CD4-positive, alpha-beta T cell (primary cell): ENCODE measurements at regions not wholly inside any gene's neighbourhood (a gene's known extent, or its start where the extent isn't known, plus 50 kb on each side); places are given as distances from the start of the nearest gene placed in this dataset.

Experiments used
- ATAC-seq: fragments of 200-7000 bp; cut with Tn5 transposase; one replicate; pipeline ENCODE4 v1.10.0; 2022; ENCODE audit warnings: mild to moderate bottlenecking; ENCODE audit not compliant: poor library complexity
- CTCF ChIA-PET: fragments of 350-600 bp; sonication (Branson Sonifier 250); formaldehyde crosslinking; loops from one replicate; lab custom pipeline; 2021; ENCODE audit warnings: antibody characterized with exemption, inconsistent platforms; lab: Charles Lee
- POLR2A ChIA-PET: fragments of 350-600 bp; sonication (Branson Sonifier 250); formaldehyde crosslinking; loops from one replicate; lab custom pipeline; 2021; ENCODE audit warnings: antibody characterized with exemption, inconsistent platforms; lab: Charles Lee
- DNase-seq, 14 experiments: peaks; one replicate each; pipeline ENCODE4 v3.0.0-alpha.2; 2013 to 2020; ENCODE audit warnings: mixed read lengths in 2 of 14
- H3K27ac ChIP-seq, 2 donors: one replicate each; pipeline versions ENCODE4 v1.5.1 to v1.7.0; 2013; ENCODE audit warnings: low read length in 2 of 2, low read depth in 1 of 2, mild to moderate bottlenecking in 1 of 2
- H3K27me3 ChIP-seq, 2 experiments: 1 replicate in 1 of 2; 2 replicates in 1 of 2; pipeline versions ENCODE4 v1.6.1 to v1.7.0; 2013; ENCODE audit warnings: low read length in 2 of 2, control low read depth in 1 of 2, mild to moderate bottlenecking in 1 of 2, moderate library complexity in 1 of 2; ENCODE audit not compliant: insufficient read depth in 2 of 2, control insufficient read depth in 1 of 2
- H3K36me3 ChIP-seq: one replicate; pipeline ENCODE4 v1.6.1; 2013; ENCODE audit warnings: low read length, control low read depth; ENCODE audit not compliant: insufficient read depth
- H3K4me1 ChIP-seq: one replicate; pipeline ENCODE4 v1.6.1; 2013; ENCODE audit warnings: low read length, control low read depth; ENCODE audit not compliant: insufficient read depth
- H3K4me3 ChIP-seq: one replicate; pipeline ENCODE4 v1.5.1; 2013; ENCODE audit warnings: mild to moderate bottlenecking, low read length, moderate library complexity
- H3K9me3 ChIP-seq, 2 experiments: 1 replicate in 1 of 2; 2 replicates in 1 of 2; pipeline versions ENCODE4 v1.6.1 to v1.7.0; 2013; ENCODE audit warnings: low read length in 2 of 2, mild to moderate bottlenecking in 2 of 2, control low read depth in 1 of 2, moderate library complexity in 1 of 2; ENCODE audit not compliant: control insufficient read depth in 1 of 2, insufficient read depth in 1 of 2
- H3K27ac Mint-ChIP-seq: one replicate; pipeline ENCODE4 v1.8.0; 2020; ENCODE audit warnings: mixed read lengths
- H3K27me3 Mint-ChIP-seq: one replicate; pipeline ENCODE4 v1.8.0; 2021; ENCODE audit warnings: mixed read lengths
- H3K36me3 Mint-ChIP-seq: one replicate; pipeline ENCODE4 v1.8.0; 2021; ENCODE audit warnings: low read depth, mixed read lengths
- H3K4me1 Mint-ChIP-seq: one replicate; pipeline ENCODE4 v1.8.0; 2021; ENCODE audit warnings: low read depth, mixed read lengths
- H3K4me3 Mint-ChIP-seq: one replicate; pipeline ENCODE4 v1.8.0; 2020; ENCODE audit warnings: mild to moderate bottlenecking, mixed read lengths
- H3K9me3 Mint-ChIP-seq: one replicate; pipeline ENCODE4 v1.8.0; 2020; ENCODE audit warnings: mixed read lengths
- CTCF ChIP-seq: fragments of 200-600 bp; IDR thresholded peaks from one replicate; pipeline ENCODE4 v1.8.0; 2022; ENCODE audit warnings: antibody characterized with exemption, mild to moderate bottlenecking
- intact Hi-C, 2 experiments: fragments of 100-400 bp; cut with DNase I in 1 of 2; cut with micrococcal nuclease in 1 of 2; formaldehyde crosslinking; loops; one replicate each; pipeline versions ENCODE4 v1.15.1 to v1.9.0; 2023 to 2025; cut with DNase I, micrococcal nuclease

GRCh38 chr2:188893972-188894371, 80.2 kb upstream of the COL3A1 start:
- no peaks in the 10 kb centered on the region for H3K27me3 ChIP-seq
- H3K4me3 Mint-ChIP-seq, result no peak overlapping the region
- H3K9me3 ChIP-seq, result peaks cover 0 to 5% of the 10 kb centered on the region in 2 experiments
- no peaks in the 10 kb centered on the region for H3K4me1 ChIP-seq
- H3K27me3 Mint-ChIP-seq, result no peaks in the 10 kb centered on the region
- no peak overlapping the region for H3K4me3 ChIP-seq
- ChIA-PET CTCF (interaction anchor here (1.2 kb wide), 1 partner anchor 10 kb away, joined by 3 read pairs; no protein-coding TSS in a partner anchor), POLR2A (no interaction called here)
- H3K36me3 ChIP-seq, result no peaks in the 10 kb centered on the region
- no peaks in the 10 kb centered on the region for H3K36me3 Mint-ChIP-seq
- ATAC-seq, result no peak
- DNase-seq, result no peak
- H3K27ac Mint-ChIP-seq, result no peak overlapping the region
- H3K9me3 Mint-ChIP-seq, result peaks cover 2% of the 10 kb centered on the region
- no peaks in the 10 kb centered on the region for H3K4me1 Mint-ChIP-seq
- H3K27ac ChIP-seq, result no peak overlapping the region
- intact Hi-C loops, result no loop called here
- no peak for TF ChIP-seq CTCF

- H3K4me3 Mint-ChIP-seq, result no peak overlapping the region
- ChIA-PET CTCF (no interaction called here), POLR2A (no interaction called here)
- no peak overlapping the region for H3K4me3 ChIP-seq
- DNase-seq, result no peak
- H3K36me3 ChIP-seq, result no peaks in the 10 kb centered on the region
- no peak for TF ChIP-seq CTCF
- H3K27me3 Mint-ChIP-seq, result no peaks in the 10 kb centered on the region
- no peaks in the 10 kb centered on the region for H3K27me3 ChIP-seq
- H3K27ac ChIP-seq, result no peak overlapping the region
- intact Hi-C loops, result no loop called here
- peaks cover 2% of the 10 kb centered on the region for H3K9me3 Mint-ChIP-seq
- H3K27ac Mint-ChIP-seq, result no peak overlapping the region
- H3K4me1 Mint-ChIP-seq, result no peaks in the 10 kb centered on the region
- no peak for ATAC-seq
- no peaks in the 10 kb centered on the region for H3K4me1 ChIP-seq
- no peaks in the 10 kb centered on the region for H3K36me3 Mint-ChIP-seq
- peaks cover 0 to 5% of the 10 kb centered on the region in 2 experiments for H3K9me3 ChIP-seq
These were observed 79.2 kb upstream of the COL3A1 start for GRCh38 chr2:188894979-188895378.

- Mint-ChIP-seq H3K4me3 (no peak overlapping the region), H3K9me3 (no peaks in the 10 kb centered on the region), H3K4me1 (no peaks in the 10 kb centered on the region), H3K36me3 (no peaks in the 10 kb centered on the region), H3K27me3 (no peaks in the 10 kb centered on the region), H3K27ac (no peak overlapping the region)
- H3K9me3 ChIP-seq, result no peaks in the 10 kb centered on the region
- DNase-seq (no peak), ATAC-seq (no peak)
- ChIA-PET POLR2A (no interaction called here), CTCF (no interaction called here)
- no peaks in the 10 kb centered on the region for H3K27me3 ChIP-seq
- no peak overlapping the region for H3K4me3 ChIP-seq
- no peaks in the 10 kb centered on the region for H3K4me1 ChIP-seq
- no peak overlapping the region for H3K27ac ChIP-seq
- H3K36me3 ChIP-seq, result no peaks in the 10 kb centered on the region
- no peak for TF ChIP-seq CTCF
- intact Hi-C loops, result no loop called here
These were observed 77.1 kb upstream of the COL3A1 start for GRCh38 chr2:188897096-188897495.
